HG02610 (cell line): ENCODE measurements at regions not wholly inside any gene's neighbourhood (a gene's known extent, or its start where the extent isn't known, plus 50 kb on each side); places are given as distances from the start of the nearest gene placed in this dataset.

Source experiments
- ATAC-seq: cut with Tn5 transposase; IDR thresholded peaks from one replicate; pipeline ENCODE4 v1.9.1; 2021; ENCODE audit warnings: mild to moderate bottlenecking, moderate library complexity; ENCODE audit not compliant: unreplicated experiment

DNA sequence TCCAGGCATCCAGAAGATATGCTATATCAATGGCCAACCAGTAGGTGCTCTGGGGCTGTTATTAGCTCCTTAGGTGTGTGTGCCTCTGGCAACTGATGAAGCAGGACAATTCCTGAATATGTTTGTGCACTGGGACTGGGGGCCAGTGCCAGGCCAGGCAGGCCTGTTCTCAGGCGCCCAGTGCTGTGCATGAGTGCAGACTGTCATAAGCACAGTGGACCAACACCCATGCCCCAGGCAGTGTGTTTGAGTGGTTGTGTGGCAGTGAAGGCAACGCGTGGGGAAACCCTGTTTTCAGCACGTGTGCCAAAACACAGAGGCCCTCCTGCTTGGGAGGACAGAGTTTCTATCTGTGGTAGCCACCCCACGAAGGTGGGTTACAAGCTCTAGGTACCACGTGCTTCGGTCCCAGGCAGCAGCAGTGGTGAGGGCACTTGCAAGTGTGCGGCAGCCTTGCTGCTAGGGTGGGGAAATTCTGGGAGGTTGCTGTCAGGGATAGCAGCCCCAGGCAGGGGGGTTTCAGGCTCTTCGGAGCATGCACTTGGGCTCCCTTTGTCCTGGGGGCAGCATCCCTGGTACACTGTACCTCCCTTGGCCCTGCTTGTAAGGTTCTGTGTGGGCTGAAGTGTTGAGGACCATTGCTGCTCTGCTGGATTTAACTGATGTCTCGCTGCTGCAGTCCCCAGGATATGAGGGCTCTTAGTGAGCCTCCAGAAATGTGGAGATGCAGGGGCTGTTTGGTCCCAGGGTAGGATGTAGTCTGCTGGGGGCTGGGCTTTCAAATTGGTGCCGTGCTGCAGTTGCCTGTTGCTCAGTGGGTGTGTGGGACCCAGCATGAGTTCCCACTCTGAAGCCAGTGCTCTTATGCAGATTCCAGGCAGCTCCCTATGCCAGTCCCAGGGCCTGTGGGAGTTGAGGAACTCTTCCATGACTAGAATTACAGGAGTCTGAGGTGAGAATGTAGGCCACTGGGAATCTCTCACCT, 280.9 kb downstream of the RPRM start:
- ATAC-seq: no peak

- ATAC-seq: no peak
Measured at GRCh38 chr2:153196378-153197058, 282.0 kb downstream of the RPRM start.

- no peak for ATAC-seq
Measured at GRCh38 chr2:153195342-153195741, 283.2 kb downstream of the RPRM start.

- ATAC-seq: no peak
Measured at GRCh38 chr2:153189091-153189888, 289.3 kb downstream of the RPRM start.

GRCh38 chr2:153179808-153180207, 298.8 kb downstream of the RPRM start:
- no peak for ATAC-seq

DNA sequence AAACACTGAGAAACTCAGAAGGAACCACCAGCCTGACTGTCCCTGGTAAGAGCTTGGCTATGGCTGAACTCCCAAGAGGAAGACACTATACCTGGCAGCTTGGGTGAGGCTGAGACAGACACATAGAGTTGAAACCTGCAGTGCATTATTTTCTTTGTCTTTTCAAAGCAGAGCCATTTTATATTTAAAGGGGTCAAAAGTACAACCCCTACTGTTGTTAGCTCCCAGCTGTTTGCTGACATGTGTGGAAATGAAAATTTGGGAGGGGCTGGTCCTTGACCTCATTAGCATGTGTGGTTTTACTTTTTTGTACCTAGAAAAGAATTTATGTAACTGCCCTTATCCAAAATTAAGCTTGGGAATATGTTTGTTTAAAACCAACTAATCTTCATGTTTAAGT, 309.0 kb downstream of the RPRM start:
- no peak for ATAC-seq

DNA sequence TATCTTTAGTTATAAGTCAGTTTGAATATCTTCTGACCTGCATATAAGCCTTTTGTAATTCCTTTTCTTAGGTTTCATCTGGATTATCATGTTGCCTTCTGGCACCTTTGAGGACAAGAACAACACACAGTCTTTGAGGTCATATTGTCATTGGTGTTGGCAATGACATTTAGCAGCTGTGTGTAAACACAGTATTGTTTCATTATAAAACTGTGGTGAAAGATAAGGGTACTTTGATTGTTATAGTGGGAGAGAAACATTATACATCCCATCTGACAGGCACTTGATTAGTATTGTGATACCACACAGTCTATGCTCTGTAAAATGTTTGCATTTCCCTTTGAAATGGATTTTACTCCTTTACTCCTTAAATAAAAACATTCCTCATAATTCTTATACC, 313.5 kb downstream of the RPRM start:
- ATAC-seq: no peak

DNA sequence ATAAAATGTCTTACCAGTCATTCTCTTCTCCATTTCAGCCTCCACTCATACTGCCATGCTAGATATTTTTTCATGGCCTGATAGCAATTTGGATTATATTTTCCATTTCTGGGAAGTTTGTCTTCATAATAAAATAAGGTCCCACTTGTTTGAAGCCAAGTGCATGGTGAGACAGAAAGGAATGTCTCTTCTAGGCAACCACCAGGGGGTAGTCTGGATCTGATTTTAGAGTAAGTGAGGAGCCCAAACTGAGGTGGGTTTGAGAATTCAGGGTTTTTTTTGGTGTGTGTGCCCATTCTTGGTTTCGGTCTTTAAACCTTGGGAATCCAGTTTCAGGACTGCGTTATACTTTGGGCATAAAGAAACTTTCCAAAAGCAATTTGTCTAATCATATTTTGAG, 315.5 kb downstream of the RPRM start:
- peak; percentile 68 for ATAC-seq

- no peak for ATAC-seq
Measured at GRCh38 chr2:153156743-153157142, 321.8 kb downstream of the RPRM start.

DNA sequence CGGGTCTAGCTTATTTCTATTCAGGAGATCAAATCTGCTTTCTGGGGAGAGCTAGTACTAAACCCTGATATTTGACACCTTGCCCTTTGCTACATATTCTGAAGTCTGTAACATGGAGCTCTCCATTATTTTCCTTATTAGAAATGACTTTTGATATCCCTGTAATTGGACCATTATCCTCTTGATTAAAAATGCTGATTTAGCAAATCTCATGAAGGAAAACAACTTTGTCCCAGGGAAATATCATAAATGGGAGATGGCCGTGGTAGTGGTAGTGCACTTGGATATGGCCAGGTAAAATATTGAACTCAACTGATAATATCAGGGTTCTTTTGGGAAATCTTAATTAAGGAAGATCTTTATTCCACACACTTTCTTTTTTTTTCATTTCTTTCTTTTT, 326.5 kb downstream of the RPRM start:
- no peak for ATAC-seq

- no peak for ATAC-seq
Measured at GRCh38 chr2:153145470-153145978, 333.0 kb downstream of the RPRM start.

DNA sequence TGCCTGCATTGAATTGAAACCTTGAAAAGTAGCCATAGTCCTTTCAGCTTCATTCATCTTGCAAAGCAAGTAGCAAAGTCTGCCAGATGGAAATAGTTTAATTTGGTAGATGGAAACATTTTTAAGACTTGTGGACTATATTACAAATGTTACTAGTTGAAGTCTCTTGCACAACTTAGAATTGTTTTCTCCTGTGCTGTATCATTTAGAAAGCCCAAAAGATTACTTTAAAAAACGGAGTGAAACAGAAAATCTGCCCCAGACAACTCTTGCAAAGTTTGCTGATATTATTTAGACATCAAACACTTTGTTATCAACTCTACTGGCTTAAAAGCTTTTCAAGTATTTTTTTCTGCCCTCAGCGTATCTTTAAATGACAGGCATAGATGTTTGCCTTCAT, 335.0 kb downstream of the RPRM start:
- no peak for ATAC-seq

DNA sequence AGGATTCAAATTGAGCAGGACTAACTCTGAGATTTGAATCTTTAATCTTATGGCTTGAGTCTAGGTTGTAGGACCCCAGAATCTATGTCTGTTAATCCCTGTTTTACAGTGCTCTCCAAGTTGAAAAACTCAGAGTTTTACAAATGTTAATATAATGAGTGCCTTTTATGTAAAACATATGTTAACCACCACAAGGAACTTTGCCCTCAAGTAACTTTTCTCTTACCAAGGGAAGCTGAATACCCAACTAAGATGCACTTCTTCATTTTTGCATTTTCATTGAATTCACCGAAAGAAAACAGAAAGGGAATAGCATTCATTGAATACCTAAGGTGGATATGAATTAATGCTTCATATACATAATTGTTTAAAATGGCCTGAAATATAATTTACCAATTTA, 338.1 kb downstream of the RPRM start:
- no peak for ATAC-seq

- ATAC-seq: no peak
Measured at GRCh38 chr2:153138651-153139375, 339.7 kb downstream of the RPRM start.

DNA sequence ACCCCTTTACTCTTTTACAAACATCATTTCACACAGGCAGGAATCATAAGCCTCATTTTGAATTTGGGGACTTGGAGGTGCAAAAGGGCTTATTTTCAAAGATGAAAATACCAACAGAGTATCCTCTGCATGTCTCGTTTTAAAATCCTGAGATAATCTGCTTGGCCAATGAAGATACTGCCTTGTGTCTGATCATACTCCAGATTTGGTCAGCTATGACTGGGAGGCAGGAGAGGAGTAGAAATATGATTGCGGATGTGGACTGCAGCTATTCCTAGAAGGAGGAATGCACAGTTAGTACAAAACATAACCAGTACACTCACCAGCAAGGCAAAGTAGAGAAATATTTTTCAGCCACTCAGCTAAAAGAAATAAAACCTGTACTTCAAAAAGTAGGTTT, 342.3 kb downstream of the RPRM start:
- no peak for ATAC-seq

DNA sequence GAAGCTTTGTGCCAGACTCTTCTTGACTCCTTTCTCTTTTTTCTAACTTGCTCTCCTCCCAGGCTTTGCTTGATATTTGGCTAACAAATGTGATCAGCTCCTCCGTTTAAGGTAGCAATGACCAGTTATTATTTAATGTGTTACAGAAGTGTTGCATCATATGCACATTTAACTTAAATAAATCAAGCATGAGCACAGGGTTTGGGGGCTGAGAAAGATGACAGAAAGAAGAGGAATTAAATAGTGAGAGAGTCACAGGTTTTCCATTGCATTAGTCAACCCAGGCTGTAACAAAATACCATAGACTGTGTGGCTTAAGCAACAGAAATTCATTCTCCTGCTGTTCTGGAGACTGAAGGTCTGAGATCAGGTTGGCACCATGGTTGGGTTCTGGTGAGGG, 343.8 kb downstream of the RPRM start:
- no peak for ATAC-seq

GRCh38 chr2:153133716-153134115, 344.8 kb downstream of the RPRM start:
- no peak for ATAC-seq

DNA sequence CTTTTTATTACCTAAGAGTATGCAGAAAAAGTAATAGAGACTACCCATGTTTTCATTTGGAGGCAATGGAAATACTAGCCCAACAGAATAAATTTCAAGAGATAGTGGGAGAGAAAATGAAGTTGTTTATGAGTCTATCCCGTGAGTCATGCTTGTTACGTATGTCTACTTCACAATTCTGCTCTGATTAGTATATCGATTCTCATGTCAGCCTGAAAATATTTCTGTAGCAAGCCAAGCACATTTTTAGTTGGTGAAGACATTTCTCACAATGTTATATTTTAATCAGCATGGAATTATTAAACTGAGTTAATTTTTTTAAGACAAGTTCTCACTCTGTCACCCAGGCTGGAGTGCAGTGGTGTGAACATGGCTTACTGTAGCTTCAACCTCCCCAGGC, 346.1 kb downstream of the RPRM start:
- no peak for ATAC-seq

- no peak for ATAC-seq
Measured at GRCh38 chr2:153115141-153115540, 363.4 kb downstream of the RPRM start.

GRCh38 chr2:153110486-153110885, 368.1 kb downstream of the RPRM start:
- no peak for ATAC-seq

DNA sequence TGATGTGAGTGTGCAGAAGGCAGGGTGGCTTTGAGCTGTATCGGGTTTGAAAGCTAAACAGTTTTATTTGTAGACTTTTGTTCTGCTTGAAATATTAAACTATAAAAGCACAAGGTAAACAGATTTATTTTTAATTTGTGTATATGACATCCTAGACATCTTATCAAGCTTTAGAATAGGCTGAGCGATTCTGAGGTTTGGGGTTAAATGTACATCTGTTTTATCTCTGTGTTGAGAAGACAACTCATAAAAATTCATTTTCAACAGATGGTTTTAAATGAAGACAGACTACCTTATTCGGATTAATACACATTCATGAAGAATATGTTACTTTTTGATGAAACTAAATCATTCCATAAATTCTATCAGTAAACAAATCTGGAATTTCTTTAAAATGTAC, 368.8 kb downstream of the RPRM start:
- no peak for ATAC-seq
